Heart left ventricle (tissue), 16 donors: ENCODE measurements at regions not wholly inside any gene's neighbourhood (a gene's known extent, or its start where the extent isn't known, plus 50 kb on each side); places are given as distances from the start of the nearest gene placed in this dataset.

Experiments
- ATAC-seq, 4 donors: fragments of 200-7000 bp; cut with Tn5 transposase; one replicate each; pipeline ENCODE4 v1.9.1; 2020 to 2022; ENCODE audit warnings: moderate library complexity in 4 of 4, mild to moderate bottlenecking in 3 of 4, moderate number of reproducible peaks in 1 of 4
- DNase-seq, 5 donors: peaks; one replicate each; pipeline ENCODE4 v3.0.0-alpha.2; 2020
- H3K27ac ChIP-seq, 12 donors: fragments of 200-600 bp; sonication (generic) in 4 of 12; one replicate each; pipeline versions ENCODE4 v1.5.0 to v1.8.0; 2016 to 2022; ENCODE audit warnings: mild to moderate bottlenecking in 2 of 12
- H3K27me3 ChIP-seq, 9 donors: fragments of 200-600 bp; sonication (generic) in 2 of 9; one replicate each; pipeline versions ENCODE4 v1.5.1 to v1.8.0; 2016 to 2022; ENCODE audit warnings: mild to moderate bottlenecking in 3 of 9
- H3K36me3 ChIP-seq, 9 donors: fragments of 200-600 bp; sonication (generic) in 2 of 9; one replicate each; pipeline versions ENCODE4 v1.5.0 to v1.8.0; 2018 to 2022; ENCODE audit warnings: mild to moderate bottlenecking in 2 of 9
- H3K4me1 ChIP-seq, 12 donors: fragments of 200-600 bp; sonication (generic) in 4 of 12; one replicate each; pipeline versions ENCODE4 v1.5.0 to v1.8.0; 2016 to 2022; ENCODE audit warnings: mild to moderate bottlenecking in 3 of 12
- H3K4me3 ChIP-seq, 12 donors: fragments of 200-600 bp; sonication (generic) in 4 of 12; one replicate each; pipeline versions ENCODE4 v1.5.0 to v1.8.0; 2017 to 2022; ENCODE audit warnings: mild to moderate bottlenecking in 9 of 12, moderate library complexity in 4 of 12
- H3K9me3 ChIP-seq, 12 donors: fragments of 200-600 bp; sonication (generic) in 4 of 12; one replicate each; pipeline versions ENCODE4 v1.5.0 to v1.8.0; 2016 to 2022; ENCODE audit warnings: mild to moderate bottlenecking in 1 of 12
- CTCF ChIP-seq, 12 donors: fragments of 200-600 bp; sonication (generic) in 4 of 12; IDR thresholded peaks; one replicate each; pipeline versions ENCODE4 v1.5.0 to v1.8.0; 2018 to 2022; ENCODE audit warnings: antibody characterized with exemption in 12 of 12, mild to moderate bottlenecking in 5 of 12
- POLR2A ChIP-seq, 2 donors: fragments of 450-650 bp; IDR thresholded peaks; one replicate each; pipeline ENCODE4 v1.6.1; 2017; ENCODE audit warnings: antibody characterized with exemption in 2 of 2, mild to moderate bottlenecking in 2 of 2, moderate library complexity in 2 of 2
- WGBS, 4 donors: extraction: QIAGEN DNeasy Blood & Tissue Kit in 2 of 4; methylation state at CpG; one replicate each; pipeline versions ENCODE4 v1.1.5 to v1.1.7; 2013 to 2018; 5-methylcytosine and 5-hydroxymethylcytosine counted together
- intact Hi-C, 10 donors: fragments of 100-400 bp; cut with DNase I; formaldehyde crosslinking; loops; one replicate each; pipeline versions ENCODE4 v1.11.1 to v1.14.2; 2022
- donor health status: ischemic (EF 13 %, LVEDD 7.1; RV severe dilation, severe dysfunction).
- donor health status: healthy with polysubstance abuse.
- donor health status: DM: no; HTN: yes; CAD: no.
- donor health status: DM: no; HTN: no; CAD: no.
- donor health status: ischemic (EF 25% LVEDD 6.9; RV normal size, moderate dysfunction).
- donor health status: ischemic (EF 25% LVEDD 5.7; RV mildly dilated, moderate dysfunction).
- donor health status: healthy.
- donor health status: DM: yes; HTN: yes; CAD: no.
- donor health status: ischemic (EF 35%, LVEDD 5.7; RV mildly dilated, moderate dysfunction).
- donor health status: nonischemic (EF 11% LVEDD 7.7; RV severe dilation, severe dysfunction).
- donor health status: DM: yes; HTN: yes; CAD: no.
- donor health status: PGD.
- donor health status: ischemic (EF 29% LVEDD 5.4; RV normal size, mild dysfunction).
- donor health status: nonischemic (EF 23%, LVEDD 6.1; RV moderate dilation, normal function).

GRCh38 chr1:106480629-106481028 is 575.8 kb upstream of the PRMT6 start:
- TF ChIP-seq POLR2A (IDR thresholded peaks at IDR 0.05): no peak
- no peak for TF ChIP-seq CTCF (IDR thresholded peaks at IDR 0.05)
- no peak for DNase-seq

GRCh38 chr1:106492880-106493279 is 563.6 kb upstream of the PRMT6 start:
- H3K4me1 ChIP-seq: no peaks in the 10 kb centered on the region
- TF ChIP-seq POLR2A (IDR thresholded peaks at IDR 0.05) (no peak), CTCF (IDR thresholded peaks at IDR 0.05) (no peak)
- 58 to 62% (median 62%) methylated on average over 4 of the region's 4 CpGs for WGBS, 4 donors
- DNase-seq (no peak), ATAC-seq (no peak)
- no peaks in the 10 kb centered on the region for H3K9me3 ChIP-seq
- H3K27me3 ChIP-seq: no peaks in the 10 kb centered on the region
- intact Hi-C loops: no loop called here
- H3K36me3 ChIP-seq: no peaks in the 10 kb centered on the region
- H3K4me3 ChIP-seq: no peak overlapping the region
- no peak overlapping the region for H3K27ac ChIP-seq

More at GRCh38 chr1:106480629-106481028, 575.8 kb upstream of the PRMT6 start:
- Histone ChIP-seq H3K27ac (no peak overlapping the region), H3K9me3 (peaks cover 0 to 38% (median 2%) of the 10 kb centered on the region in 12 donors), H3K36me3 (no peaks in the 10 kb centered on the region), H3K4me1 (no peaks in the 10 kb centered on the region), H3K27me3 (no peaks in the 10 kb centered on the region), H3K4me3 (no peak overlapping the region)
- intact Hi-C loops: no loop called here
- 67 to 72% (median 70%) methylated on average over 3 of the region's 3 CpGs for WGBS, 4 donors
- no peak for ATAC-seq

- Histone ChIP-seq H3K27ac (no peak overlapping the region), H3K4me1 (no peaks in the 10 kb centered on the region), H3K36me3 (no peaks in the 10 kb centered on the region), H3K27me3 (no peaks in the 10 kb centered on the region), H3K4me3 (no peak overlapping the region), H3K9me3 (no peaks in the 10 kb centered on the region)
- intact Hi-C loops: no loop called here
- DNase-seq (no peak), ATAC-seq (no peak)
- 80 to 95% (median 86%) methylated on average over 1 of the region's 1 CpG for WGBS, 4 donors
- TF ChIP-seq CTCF (IDR thresholded peaks at IDR 0.05) (no peak), POLR2A (IDR thresholded peaks at IDR 0.05) (no peak)
Observed at GRCh38 chr1:106494646-106495045, 561.8 kb upstream of the PRMT6 start.

- no peaks in the 10 kb centered on the region for H3K9me3 ChIP-seq
- H3K27me3 ChIP-seq: no peaks in the 10 kb centered on the region
- ATAC-seq (no peak), DNase-seq (no peak)
- TF ChIP-seq CTCF (IDR thresholded peaks at IDR 0.05) (no peak), POLR2A (IDR thresholded peaks at IDR 0.05) (no peak)
- WGBS, 4 donors: 67 to 84% (median 80%) methylated on average over 1 of the region's 1 CpG
- H3K27ac ChIP-seq: no peak overlapping the region
- intact Hi-C loops: no loop called here
- H3K4me1 ChIP-seq: no peaks in the 10 kb centered on the region
- H3K4me3 ChIP-seq: no peak overlapping the region
- H3K36me3 ChIP-seq: no peaks in the 10 kb centered on the region
Observed at GRCh38 chr1:106498238-106498637, 558.2 kb upstream of the PRMT6 start.
